ENCODE measurements at regions not wholly inside any gene's neighbourhood (a gene's known extent, or its start where the extent isn't known, plus 50 kb on each side); places are given as distances from the start of the nearest gene placed in this dataset.

- H3K36me3 ChIP-seq (ENCODE audit: control insufficient read depth, insufficient read depth, low read length): no peaks in the 10 kb centered on the region
Measured at GRCh38 chr7:118757066-118757465, 532.6 kb downstream of the ANKRD7 start.

GRCh38 chr7:118758582-118758981 lies 534.1 kb downstream of the ANKRD7 start:
- H3K27me3 ChIP-seq (ENCODE audit: control insufficient read depth, insufficient read depth, low read length): no peaks in the 10 kb centered on the region
- H3K9ac ChIP-seq (ENCODE audit: low read depth, low read length): no peak overlapping the region
- peaks cover 4% of the 10 kb centered on the region for H3K9me3 ChIP-seq (ENCODE audit: control insufficient read depth, insufficient read depth, low read length)
- H3K4me3 ChIP-seq (ENCODE audit: low read depth, low read length): no peak overlapping the region
- H3K36me3 ChIP-seq (ENCODE audit: control insufficient read depth, insufficient read depth, low read length): no peaks in the 10 kb centered on the region
- H3K4me1 ChIP-seq (ENCODE audit: control insufficient read depth, insufficient read depth, low read length): no peaks in the 10 kb centered on the region

More at GRCh38 chr7:118757066-118757465, 532.6 kb downstream of the ANKRD7 start:
- Histone ChIP-seq H3K9me3 (ENCODE audit: control insufficient read depth, insufficient read depth, low read length) (peaks cover 4% of the 10 kb centered on the region), H3K4me1 (ENCODE audit: control insufficient read depth, insufficient read depth, low read length) (no peaks in the 10 kb centered on the region), H3K4me3 (ENCODE audit: low read depth, low read length) (no peak overlapping the region), H3K27me3 (ENCODE audit: control insufficient read depth, insufficient read depth, low read length) (no peaks in the 10 kb centered on the region), H3K9ac (ENCODE audit: low read depth, low read length) (no peak overlapping the region)

GRCh38 chr7:118759921-118760320 lies 535.4 kb downstream of the ANKRD7 start:
- Histone ChIP-seq H3K4me3 (ENCODE audit: low read depth, low read length) (no peak overlapping the region), H3K4me1 (ENCODE audit: control insufficient read depth, insufficient read depth, low read length) (no peaks in the 10 kb centered on the region), H3K36me3 (ENCODE audit: control insufficient read depth, insufficient read depth, low read length) (no peaks in the 10 kb centered on the region), H3K9ac (ENCODE audit: low read depth, low read length) (no peak overlapping the region), H3K27me3 (ENCODE audit: control insufficient read depth, insufficient read depth, low read length) (no peaks in the 10 kb centered on the region), H3K9me3 (ENCODE audit: control insufficient read depth, insufficient read depth, low read length) (peaks cover 4% of the 10 kb centered on the region)

- H3K36me3 ChIP-seq (ENCODE audit: control insufficient read depth, insufficient read depth, low read length): no peaks in the 10 kb centered on the region
- no peaks in the 10 kb centered on the region for H3K27me3 ChIP-seq (ENCODE audit: control insufficient read depth, insufficient read depth, low read length)
- peaks cover 4% of the 10 kb centered on the region for H3K9me3 ChIP-seq (ENCODE audit: control insufficient read depth, insufficient read depth, low read length)
- H3K4me3 ChIP-seq (ENCODE audit: low read depth, low read length): no peak overlapping the region
- H3K4me1 ChIP-seq (ENCODE audit: control insufficient read depth, insufficient read depth, low read length): no peaks in the 10 kb centered on the region
- no peak overlapping the region for H3K9ac ChIP-seq (ENCODE audit: low read depth, low read length)
Measured at GRCh38 chr7:118762451-118762850, 537.9 kb downstream of the ANKRD7 start.

GRCh38 chr7:118764221-118764620 lies 539.7 kb downstream of the ANKRD7 start:
- no peak overlapping the region for H3K9ac ChIP-seq (ENCODE audit: low read depth, low read length)
- H3K4me1 ChIP-seq (ENCODE audit: control insufficient read depth, insufficient read depth, low read length): no peaks in the 10 kb centered on the region
- H3K9me3 ChIP-seq (ENCODE audit: control insufficient read depth, insufficient read depth, low read length): peaks cover 4% of the 10 kb centered on the region

GRCh38 chr7:118771672-118772071 lies 547.2 kb downstream of the ANKRD7 start:
- Histone ChIP-seq H3K36me3 (ENCODE audit: control insufficient read depth, insufficient read depth, low read length) (no peaks in the 10 kb centered on the region), H3K4me1 (ENCODE audit: control insufficient read depth, insufficient read depth, low read length) (no peaks in the 10 kb centered on the region), H3K9ac (ENCODE audit: low read depth, low read length) (no peak overlapping the region), H3K9me3 (ENCODE audit: control insufficient read depth, insufficient read depth, low read length) (no peaks in the 10 kb centered on the region), H3K27me3 (ENCODE audit: control insufficient read depth, insufficient read depth, low read length) (no peaks in the 10 kb centered on the region), H3K4me3 (ENCODE audit: low read depth, low read length) (no peak overlapping the region)

More at GRCh38 chr7:118764221-118764620, 539.7 kb downstream of the ANKRD7 start:
- Histone ChIP-seq H3K4me3 (ENCODE audit: low read depth, low read length) (no peak overlapping the region), H3K27me3 (ENCODE audit: control insufficient read depth, insufficient read depth, low read length) (no peaks in the 10 kb centered on the region), H3K36me3 (ENCODE audit: control insufficient read depth, insufficient read depth, low read length) (no peaks in the 10 kb centered on the region)

GRCh38 chr7:118777308-118777707 lies 552.8 kb downstream of the ANKRD7 start:
- Histone ChIP-seq H3K27me3 (ENCODE audit: control insufficient read depth, insufficient read depth, low read length) (no peaks in the 10 kb centered on the region), H3K9me3 (ENCODE audit: control insufficient read depth, insufficient read depth, low read length) (no peaks in the 10 kb centered on the region), H3K9ac (ENCODE audit: low read depth, low read length) (no peak overlapping the region), H3K4me3 (ENCODE audit: low read depth, low read length) (no peak overlapping the region), H3K4me1 (ENCODE audit: control insufficient read depth, insufficient read depth, low read length) (no peaks in the 10 kb centered on the region), H3K36me3 (ENCODE audit: control insufficient read depth, insufficient read depth, low read length) (no peaks in the 10 kb centered on the region)

GRCh38 chr7:118792682-118793081 lies 568.2 kb downstream of the ANKRD7 start:
- Histone ChIP-seq H3K27me3 (ENCODE audit: control insufficient read depth, insufficient read depth, low read length) (no peaks in the 10 kb centered on the region), H3K9ac (ENCODE audit: low read depth, low read length) (no peak overlapping the region), H3K4me1 (ENCODE audit: control insufficient read depth, insufficient read depth, low read length) (no peaks in the 10 kb centered on the region), H3K4me3 (ENCODE audit: low read depth, low read length) (no peak overlapping the region), H3K36me3 (ENCODE audit: control insufficient read depth, insufficient read depth, low read length) (no peaks in the 10 kb centered on the region), H3K9me3 (ENCODE audit: control insufficient read depth, insufficient read depth, low read length) (no peaks in the 10 kb centered on the region)

- no peak overlapping the region for H3K4me3 ChIP-seq (ENCODE audit: low read depth, low read length)
- H3K9me3 ChIP-seq (ENCODE audit: control insufficient read depth, insufficient read depth, low read length): no peaks in the 10 kb centered on the region
- H3K4me1 ChIP-seq (ENCODE audit: control insufficient read depth, insufficient read depth, low read length): no peaks in the 10 kb centered on the region
- no peaks in the 10 kb centered on the region for H3K27me3 ChIP-seq (ENCODE audit: control insufficient read depth, insufficient read depth, low read length)
- H3K9ac ChIP-seq (ENCODE audit: low read depth, low read length): no peak overlapping the region
- H3K36me3 ChIP-seq (ENCODE audit: control insufficient read depth, insufficient read depth, low read length): no peaks in the 10 kb centered on the region
Measured at GRCh38 chr7:118793582-118793981, 569.1 kb downstream of the ANKRD7 start.

GRCh38 chr7:118794419-118794818 lies 569.9 kb downstream of the ANKRD7 start:
- Histone ChIP-seq H3K9ac (ENCODE audit: low read depth, low read length) (no peak overlapping the region), H3K4me1 (ENCODE audit: control insufficient read depth, insufficient read depth, low read length) (no peaks in the 10 kb centered on the region), H3K36me3 (ENCODE audit: control insufficient read depth, insufficient read depth, low read length) (no peaks in the 10 kb centered on the region), H3K27me3 (ENCODE audit: control insufficient read depth, insufficient read depth, low read length) (no peaks in the 10 kb centered on the region), H3K4me3 (ENCODE audit: low read depth, low read length) (no peak overlapping the region), H3K9me3 (ENCODE audit: control insufficient read depth, insufficient read depth, low read length) (no peaks in the 10 kb centered on the region)

- Histone ChIP-seq H3K9me3 (ENCODE audit: control insufficient read depth, insufficient read depth, low read length) (no peaks in the 10 kb centered on the region), H3K4me1 (ENCODE audit: control insufficient read depth, insufficient read depth, low read length) (no peaks in the 10 kb centered on the region), H3K4me3 (ENCODE audit: low read depth, low read length) (no peak overlapping the region), H3K36me3 (ENCODE audit: control insufficient read depth, insufficient read depth, low read length) (no peaks in the 10 kb centered on the region), H3K27me3 (ENCODE audit: control insufficient read depth, insufficient read depth, low read length) (no peaks in the 10 kb centered on the region), H3K9ac (ENCODE audit: low read depth, low read length) (no peak overlapping the region)
Measured at GRCh38 chr7:118801366-118801765, 576.9 kb downstream of the ANKRD7 start.

GRCh38 chr7:118802726-118803125 lies 578.2 kb downstream of the ANKRD7 start:
- Histone ChIP-seq H3K9me3 (ENCODE audit: control insufficient read depth, insufficient read depth, low read length) (no peaks in the 10 kb centered on the region), H3K36me3 (ENCODE audit: control insufficient read depth, insufficient read depth, low read length) (no peaks in the 10 kb centered on the region), H3K27me3 (ENCODE audit: control insufficient read depth, insufficient read depth, low read length) (no peaks in the 10 kb centered on the region), H3K4me1 (ENCODE audit: control insufficient read depth, insufficient read depth, low read length) (no peaks in the 10 kb centered on the region), H3K4me3 (ENCODE audit: low read depth, low read length) (no peak overlapping the region), H3K9ac (ENCODE audit: low read depth, low read length) (no peak overlapping the region)

GRCh38 chr7:118826246-118826645 lies 601.7 kb downstream of the ANKRD7 start:
- Histone ChIP-seq H3K9me3 (ENCODE audit: control insufficient read depth, insufficient read depth, low read length) (no peaks in the 10 kb centered on the region), H3K4me1 (ENCODE audit: control insufficient read depth, insufficient read depth, low read length) (no peaks in the 10 kb centered on the region), H3K9ac (ENCODE audit: low read depth, low read length) (no peak overlapping the region), H3K36me3 (ENCODE audit: control insufficient read depth, insufficient read depth, low read length) (no peaks in the 10 kb centered on the region), H3K4me3 (ENCODE audit: low read depth, low read length) (no peak overlapping the region), H3K27me3 (ENCODE audit: control insufficient read depth, insufficient read depth, low read length) (no peaks in the 10 kb centered on the region)
